SU-DHL-6 (cell line): ENCODE measurements at regions not wholly inside any gene's neighbourhood (a gene's known extent, or its start where the extent isn't known, plus 50 kb on each side); places are given as distances from the start of the nearest gene placed in this dataset.
"Not testable (repeated sequence)": the region's sequence is repeated elsewhere in the genome, so short reads cannot be mapped to it uniquely, and the experiment has no call there.

Experiments used
- H2AFZ ChIP-seq: fragments of 200-600 bp; sonication (generic); 2 replicates; pipeline ENCODE4 v1.6.1; 2014; ENCODE audit warnings: low read depth, mild to moderate bottlenecking, moderate library complexity, mixed read lengths, antibody characterized with exemption, low read length; ENCODE audit not compliant: severe bottlenecking
- H3F3A ChIP-seq: fragments of 200-600 bp; shearing (Covaris generic); 2 replicates; pipeline ENCODE4 v1.6.0; 2016; ENCODE audit warnings: antibody characterized with exemption, mild to moderate bottlenecking; ENCODE audit not compliant: insufficient read depth
- H3K27ac ChIP-seq: fragments of 200-600 bp; sonication (generic); 2 replicates; pipeline ENCODE4 v1.5.1; 2016; ENCODE audit warnings: low read depth, mild to moderate bottlenecking, low read length, moderate library complexity, mixed read lengths
- H3K27me3 ChIP-seq: fragments of 200-600 bp; sonication (generic), shearing (Covaris generic); 2 replicates; pipeline ENCODE4 v1.6.0; 2014; ENCODE audit warnings: mild to moderate bottlenecking, low read length
- H3K36me3 ChIP-seq: fragments of 200-600 bp; sonication (generic); 2 replicates; pipeline ENCODE4 v1.6.1; 2014; ENCODE audit warnings: mild to moderate bottlenecking, low read length, mixed read lengths
- H3K4me2 ChIP-seq: fragments of 300-600, 200-600 bp; shearing (Covaris generic), sonication (generic); 2 replicates; pipeline ENCODE4 v1.6.0; 2014; ENCODE audit warnings: low read length, low read depth, mild to moderate bottlenecking; ENCODE audit not compliant: poor library complexity, severe bottlenecking
- H3K4me3 ChIP-seq: fragments of 200-600 bp; sonication (generic); 2 replicates; pipeline ENCODE4 v1.5.1; 2014; ENCODE audit warnings: antibody characterized with exemption, low read length, mild to moderate bottlenecking, mixed read lengths; ENCODE audit not compliant: insufficient read depth, poor library complexity, severe bottlenecking
- H3K79me2 ChIP-seq: fragments of 200-600 bp; sonication (generic); 2 replicates; pipeline ENCODE4 v1.6.1; 2014; ENCODE audit warnings: mild to moderate bottlenecking, low read length, moderate library complexity; ENCODE audit not compliant: insufficient read depth
- H3K9ac ChIP-seq: fragments of 200-600 bp; sonication (generic); 2 replicates; pipeline ENCODE4 v1.7.0; 2014; ENCODE audit warnings: mild to moderate bottlenecking, low read length
- H3K9me2 ChIP-seq: fragments of 200-600 bp; sonication (generic); replicated peaks from 2 replicates; pipeline ENCODE4 v1.6.1; 2014; ENCODE audit warnings: low read length; ENCODE audit not compliant: insufficient read depth
- H3K9me3 ChIP-seq: fragments of 200-600 bp; sonication (generic); 2 replicates; pipeline ENCODE4 v1.6.1; 2014; ENCODE audit warnings: low read length, mixed read lengths; ENCODE audit not compliant: insufficient read depth
- H4K20me1 ChIP-seq: fragments of 200-600 bp; sonication (generic); 2 replicates; pipeline ENCODE4 v1.6.1; 2014; ENCODE audit warnings: low read depth, mild to moderate bottlenecking, antibody characterized with exemption, low read length, moderate library complexity, mixed read lengths
- CTCF ChIP-seq: fragments of 200-600 bp; sonication (generic); IDR thresholded peaks from one replicate; pipeline ENCODE4 v1.5.1; 2017; ENCODE audit warnings: antibody characterized with exemption, mild to moderate bottlenecking, low read length, moderate library complexity; ENCODE audit not compliant: insufficient read depth, poor library complexity, severe bottlenecking
- EZH2phosphoT487 ChIP-seq: fragments of 200-600 bp; sonication (generic), shearing (Covaris generic); conservative IDR thresholded peaks from 2 replicates; pipeline ENCODE4 v1.6.1; 2018; ENCODE audit warnings: mild to moderate bottlenecking, antibody characterized with exemption, low read length, moderate library complexity, mixed read lengths

- H3K4me3 ChIP-seq, H3K36me3 ChIP-seq, H3K79me2 ChIP-seq, H3K9me2 ChIP-seq, H2AFZ ChIP-seq, H3F3A ChIP-seq, H4K20me1 ChIP-seq, H3K4me2 ChIP-seq, H3K9me3 ChIP-seq, H3K27me3 ChIP-seq, H3K9ac ChIP-seq, H3K27ac ChIP-seq: not testable (repeated sequence)
Observed at GRCh38 chrX:35221391-35221790, 278.8 kb downstream of the FAM47B start.

- no peak overlapping the region for H3K9ac ChIP-seq
- no peaks in the 10 kb centered on the region for H3K9me2 ChIP-seq
- H3K79me2 ChIP-seq: no peaks in the 10 kb centered on the region
- H3K9me3 ChIP-seq: no peaks in the 10 kb centered on the region
- H3K4me2 ChIP-seq: no peak overlapping the region
- TF ChIP-seq EZH2phosphoT487 (no peak), CTCF (no peak)
- H3K4me3 ChIP-seq: no peak overlapping the region
- no peaks in the 10 kb centered on the region for H3K27me3 ChIP-seq
- H3F3A ChIP-seq: no peaks in the 10 kb centered on the region
- H3K27ac ChIP-seq: no peak overlapping the region
- no peak overlapping the region for H2AFZ ChIP-seq
- no peaks in the 10 kb centered on the region for H4K20me1 ChIP-seq
- H3K36me3 ChIP-seq: no peaks in the 10 kb centered on the region
Observed at GRCh38 chrX:35244088-35244741, 301.6 kb downstream of the FAM47B start.

- no peaks in the 10 kb centered on the region for H3K9me2 ChIP-seq
- no peaks in the 10 kb centered on the region for H3K27me3 ChIP-seq
- no peak overlapping the region for H3K9ac ChIP-seq
- no peak overlapping the region for H3K4me3 ChIP-seq
- TF ChIP-seq EZH2phosphoT487: no peak
- TF ChIP-seq CTCF: no peak
- no peaks in the 10 kb centered on the region for H3F3A ChIP-seq
- no peak overlapping the region for H3K4me2 ChIP-seq
- H3K79me2 ChIP-seq: no peaks in the 10 kb centered on the region
- no peaks in the 10 kb centered on the region for H3K36me3 ChIP-seq
- H2AFZ ChIP-seq: no peak overlapping the region
- no peaks in the 10 kb centered on the region for H3K9me3 ChIP-seq
- no peak overlapping the region for H3K27ac ChIP-seq
- no peaks in the 10 kb centered on the region for H4K20me1 ChIP-seq
Observed at GRCh38 chrX:35244796-35245508, 302.4 kb downstream of the FAM47B start.

- Histone ChIP-seq H3K4me3 (no peak overlapping the region), H3K9me2 (no peaks in the 10 kb centered on the region), H3F3A (no peaks in the 10 kb centered on the region), H3K36me3 (no peaks in the 10 kb centered on the region), H3K27me3 (no peaks in the 10 kb centered on the region), H2AFZ (no peak overlapping the region), H3K4me2 (no peak overlapping the region), H3K9ac (no peak overlapping the region), H4K20me1 (no peaks in the 10 kb centered on the region), H3K9me3 (no peaks in the 10 kb centered on the region), H3K79me2 (no peaks in the 10 kb centered on the region), H3K27ac (no peak overlapping the region)
- no peak for TF ChIP-seq CTCF
- no peak for TF ChIP-seq EZH2phosphoT487
Observed at GRCh38 chrX:35251226-35251625, 308.6 kb downstream of the FAM47B start.
